Psoas muscle (tissue), 7 donors: ENCODE measurements at regions not wholly inside any gene's neighbourhood (a gene's known extent, or its start where the extent isn't known, plus 50 kb on each side); places are given as distances from the start of the nearest gene placed in this dataset.

ENCODE experiments used
- ATAC-seq, 4 donors: fragments of 200-7000 bp; cut with Tn5 transposase; one replicate each; pipeline ENCODE4 v1.9.1; 2020; ENCODE audit warnings: moderate library complexity in 3 of 4, mild to moderate bottlenecking in 2 of 4
- DNase-seq, 2 donors: peaks; one replicate each; pipeline ENCODE4 v3.0.0-alpha.2; 2020
- H3K27ac ChIP-seq: fragments of 200-600 bp; one replicate; pipeline ENCODE4 v1.8.0; 2022
- H3K27me3 ChIP-seq, 3 donors: fragments of 200-600 bp in 1 of 3; one replicate each; pipeline versions ENCODE4 v1.6.1 to v1.8.0; 2013 to 2022; ENCODE audit warnings: low read length in 2 of 3, mild to moderate bottlenecking in 2 of 3, moderate library complexity in 1 of 3; ENCODE audit not compliant: insufficient read depth in 3 of 3
- H3K36me3 ChIP-seq, 2 donors: fragments of 200-600 bp in 1 of 2; one replicate each; pipeline versions ENCODE4 v1.6.1 to v1.8.0; 2013 to 2022; ENCODE audit warnings: low read depth in 1 of 2, mild to moderate bottlenecking in 1 of 2, moderate library complexity in 1 of 2; ENCODE audit not compliant: insufficient read depth in 1 of 2
- H3K4me1 ChIP-seq: fragments of 200-600 bp; one replicate; pipeline ENCODE4 v1.8.0; 2022
- H3K4me3 ChIP-seq: fragments of 200-600 bp; one replicate; pipeline ENCODE4 v1.8.0; 2022; ENCODE audit warnings: mild to moderate bottlenecking
- H3K9me3 ChIP-seq: fragments of 200-600 bp; one replicate; pipeline ENCODE4 v1.8.0; 2022
- WGBS, 3 donors: extraction: QIAGEN DNeasy Blood & Tissue Kit; methylation state at CpG; one replicate each; pipeline versions ENCODE4 v1.1.6 to v1.1.7; 2013; 5-methylcytosine and 5-hydroxymethylcytosine counted together
- intact Hi-C, 2 donors: fragments of 100-400 bp; cut with DNase I; formaldehyde crosslinking; loops; one replicate each; pipeline versions ENCODE4 v1.11.0 to v1.14.2; 2022
- TF ChIP-seq, protein P1 (sequence below): fragments of 200-600 bp; IDR thresholded peaks from one replicate; pipeline ENCODE4 v1.8.0; 2022; ENCODE audit warnings: antibody characterized with exemption
- donor health status: healthy with polysubstance abuse.
- donor health status: DM: no; HTN: no; CAD: no; lungs with moderate emphysema.
- donor health status: Bipolar disorder and iron deficiency.
- donor health status: healthy.
- donor health status: DM: yes; HTN: yes; CAD: no.
- donor health status: DM: no; HTN: no; CAD: no.
- donor health status: DM: yes; HTN: yes; CAD: no.

DNA sequence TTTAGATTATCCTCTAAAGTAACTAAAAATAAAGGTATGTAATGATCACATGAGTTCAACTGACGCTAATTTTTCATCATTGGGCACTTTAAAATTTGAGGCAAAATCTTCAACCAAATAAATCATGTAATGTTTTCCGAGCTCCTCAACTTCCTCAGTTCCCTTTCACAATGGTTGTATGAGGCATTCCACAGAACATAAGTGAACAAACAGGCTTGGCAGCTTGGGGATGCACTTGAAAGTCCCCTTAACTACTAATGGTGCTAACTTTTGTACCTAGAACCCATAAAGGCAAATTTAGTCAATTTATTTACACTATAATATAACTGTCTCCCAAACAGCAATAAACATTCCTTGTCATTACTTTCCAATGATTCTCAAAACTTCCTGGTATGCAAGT, 1137.9 kb downstream of the ROBO2 start:
- TF ChIP-seq, protein P1, sequence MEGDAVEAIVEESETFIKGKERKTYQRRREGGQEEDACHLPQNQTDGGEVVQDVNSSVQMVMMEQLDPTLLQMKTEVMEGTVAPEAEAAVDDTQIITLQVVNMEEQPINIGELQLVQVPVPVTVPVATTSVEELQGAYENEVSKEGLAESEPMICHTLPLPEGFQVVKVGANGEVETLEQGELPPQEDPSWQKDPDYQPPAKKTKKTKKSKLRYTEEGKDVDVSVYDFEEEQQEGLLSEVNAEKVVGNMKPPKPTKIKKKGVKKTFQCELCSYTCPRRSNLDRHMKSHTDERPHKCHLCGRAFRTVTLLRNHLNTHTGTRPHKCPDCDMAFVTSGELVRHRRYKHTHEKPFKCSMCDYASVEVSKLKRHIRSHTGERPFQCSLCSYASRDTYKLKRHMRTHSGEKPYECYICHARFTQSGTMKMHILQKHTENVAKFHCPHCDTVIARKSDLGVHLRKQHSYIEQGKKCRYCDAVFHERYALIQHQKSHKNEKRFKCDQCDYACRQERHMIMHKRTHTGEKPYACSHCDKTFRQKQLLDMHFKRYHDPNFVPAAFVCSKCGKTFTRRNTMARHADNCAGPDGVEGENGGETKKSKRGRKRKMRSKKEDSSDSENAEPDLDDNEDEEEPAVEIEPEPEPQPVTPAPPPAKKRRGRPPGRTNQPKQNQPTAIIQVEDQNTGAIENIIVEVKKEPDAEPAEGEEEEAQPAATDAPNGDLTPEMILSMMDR = no peak
- 76 to 85% (median 83%) methylated on average over 2 of the region's 2 CpGs for WGBS, 3 donors
- Histone ChIP-seq H3K36me3 (no peaks in the 10 kb centered on the region), H3K9me3 (no peaks in the 10 kb centered on the region), H3K27me3 (no peaks in the 10 kb centered on the region), H3K27ac (no peak overlapping the region), H3K4me3 (no peak overlapping the region), H3K4me1 (no peaks in the 10 kb centered on the region)
- ATAC-seq (no peak), DNase-seq (no peak)
- intact Hi-C loops = no loop called here

DNA sequence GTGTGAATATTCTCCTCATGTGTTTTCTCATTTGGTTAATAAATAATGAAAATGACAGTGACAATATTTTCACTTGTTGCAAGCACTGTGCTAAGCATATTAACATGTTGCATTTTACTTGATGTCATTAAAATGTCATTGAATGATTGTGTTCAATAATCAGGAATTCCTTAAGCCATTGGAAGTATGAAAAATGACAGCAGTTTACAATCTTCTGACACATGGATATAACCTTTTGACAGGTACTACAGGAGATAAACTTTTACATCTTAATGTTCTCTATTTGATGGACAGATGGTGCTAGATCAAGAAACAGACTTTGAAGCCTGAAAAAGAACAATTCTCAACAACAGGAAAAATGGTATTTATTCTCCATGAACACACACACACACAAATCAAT, 1138.3 kb downstream of the ROBO2 start:
- no peak for ATAC-seq
- H3K4me3 ChIP-seq = no peak overlapping the region
- DNase-seq = no peak
- no peaks in the 10 kb centered on the region for H3K36me3 ChIP-seq
- H3K4me1 ChIP-seq = no peaks in the 10 kb centered on the region
- H3K9me3 ChIP-seq = no peaks in the 10 kb centered on the region
- no peaks in the 10 kb centered on the region for H3K27me3 ChIP-seq
- TF ChIP-seq, protein P1 = no peak
- intact Hi-C loops = no loop called here
- H3K27ac ChIP-seq = no peak overlapping the region

DNA sequence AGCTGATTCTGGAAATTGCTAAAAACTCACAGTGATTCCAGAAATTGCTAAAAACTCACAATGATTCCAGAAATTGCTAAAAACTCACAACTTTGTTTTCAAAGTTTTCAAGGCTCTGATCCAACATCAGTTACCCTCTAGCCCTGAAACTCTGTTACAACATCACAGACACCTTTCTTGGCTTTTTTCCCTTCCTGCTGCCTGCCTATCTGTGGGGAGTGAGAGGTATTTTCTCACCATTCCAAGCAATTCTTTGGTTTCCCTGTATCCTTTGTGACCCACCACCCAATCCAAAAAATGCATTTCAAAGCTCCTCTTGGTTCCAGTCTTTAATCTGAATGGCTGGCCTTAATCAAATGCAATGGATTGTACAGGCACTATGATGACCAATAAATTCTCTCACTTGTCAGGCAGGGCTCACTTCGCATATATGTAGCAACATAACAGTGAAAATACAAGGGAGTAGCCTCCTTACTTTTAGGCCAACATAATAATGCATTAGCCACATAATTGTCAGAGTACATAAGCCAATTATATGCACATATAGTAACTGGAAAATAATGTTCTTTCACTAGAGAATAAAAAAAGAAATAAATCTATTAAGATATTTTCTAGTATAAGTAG, 1139.0 kb downstream of the ROBO2 start:
- WGBS, 3 donors = 82 to 90% (median 86%) methylated on average over 1 of the region's 1 CpG

DNA sequence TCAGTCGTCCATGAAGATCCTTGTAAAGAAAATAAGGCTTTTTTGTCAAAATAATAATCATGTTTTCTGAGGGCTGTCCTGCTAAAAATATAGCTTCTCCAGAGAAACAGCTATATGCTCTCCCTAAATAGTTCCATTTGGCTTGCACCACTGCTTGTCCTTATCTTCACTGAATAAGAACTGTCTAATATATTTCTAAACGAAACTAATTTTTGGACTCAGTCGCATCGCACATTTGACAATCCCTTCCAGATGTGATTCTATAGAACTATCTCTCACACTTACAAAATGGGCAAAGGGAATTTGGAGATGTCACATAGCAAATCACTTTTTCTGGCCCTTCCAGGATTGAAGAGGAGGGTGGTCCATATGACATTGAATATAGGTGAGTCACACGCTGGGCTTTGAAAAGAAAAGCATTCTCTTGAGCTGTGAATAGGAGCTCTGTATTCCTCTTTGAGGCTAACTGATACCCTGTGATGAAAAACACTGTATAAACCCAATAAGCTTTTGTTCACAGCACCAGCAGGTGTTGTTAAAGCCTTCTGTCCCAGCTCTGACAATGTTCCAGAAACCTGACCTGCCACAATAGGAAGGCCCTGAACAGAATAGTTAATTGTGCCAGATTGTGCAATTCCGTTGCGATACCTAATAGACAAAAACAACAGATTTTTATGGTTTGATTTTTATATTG, 1144.2 kb downstream of the ROBO2 start:
- Histone ChIP-seq H3K27me3 (no peaks in the 10 kb centered on the region), H3K9me3 (no peaks in the 10 kb centered on the region), H3K36me3 (no peaks in the 10 kb centered on the region), H3K4me3 (no peak overlapping the region), H3K4me1 (no peaks in the 10 kb centered on the region), H3K27ac (no peak overlapping the region)
- no peak for ATAC-seq
- WGBS, 3 donors = 72 to 79% (median 75%) methylated on average over 7 of the region's 7 CpGs
- TF ChIP-seq, protein P1 = no peak
- intact Hi-C loops = no loop called here
- no peak for DNase-seq

More for the DNA sequence above, 1139.0 kb downstream of the ROBO2 start:
- H3K4me1 ChIP-seq = no peaks in the 10 kb centered on the region
- H3K27ac ChIP-seq = no peak overlapping the region
- no peaks in the 10 kb centered on the region for H3K36me3 ChIP-seq
- no peaks in the 10 kb centered on the region for H3K9me3 ChIP-seq
- intact Hi-C loops = no loop called here
- no peak overlapping the region for H3K4me3 ChIP-seq
- DNase-seq (no peak), ATAC-seq (no peak)
- TF ChIP-seq, protein P1 = no peak
- no peaks in the 10 kb centered on the region for H3K27me3 ChIP-seq

DNA sequence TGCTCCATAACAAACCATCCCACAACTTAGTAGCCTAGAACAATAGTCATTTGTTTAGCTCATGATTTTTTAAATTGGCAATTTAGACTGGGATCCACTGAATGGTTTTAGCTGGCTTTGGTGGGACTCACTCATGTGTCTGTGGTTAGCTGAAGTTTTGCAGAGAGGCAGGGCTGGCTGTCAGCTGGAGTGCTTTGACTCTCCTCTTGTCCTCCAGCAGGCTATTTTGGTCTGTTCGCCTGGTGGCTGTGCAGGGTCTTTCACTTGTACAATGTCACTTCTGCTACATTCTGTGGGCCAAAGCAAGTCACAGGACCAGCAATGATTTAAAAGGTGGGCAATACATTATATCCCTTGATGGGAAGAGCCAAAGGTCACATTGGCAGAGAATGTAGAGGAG, 1146.5 kb downstream of the ROBO2 start:
- no peaks in the 10 kb centered on the region for H3K27me3 ChIP-seq
- intact Hi-C loops = no loop called here
- H3K9me3 ChIP-seq = no peaks in the 10 kb centered on the region
- no peak overlapping the region for H3K4me3 ChIP-seq
- no peak for DNase-seq
- no peaks in the 10 kb centered on the region for H3K4me1 ChIP-seq
- TF ChIP-seq, protein P1 = no peak
- no peaks in the 10 kb centered on the region for H3K36me3 ChIP-seq
- ATAC-seq = no peak
- H3K27ac ChIP-seq = no peak overlapping the region
- WGBS, 3 donors = 86 to 96% (median 94%) methylated on average over 1 of the region's 1 CpG
